Stimulated activated memory B cell treated with anti-CD40 and anti-IgM and Interleukin-4, amounts not matched to agents 10 μg/mL and 1 μg/mL and 100 μg/mL, for 72 hours (primary cell): ENCODE measurements at regions not wholly inside any gene's neighbourhood (a gene's known extent, or its start where the extent isn't known, plus 50 kb on each side); places are given as distances from the start of the nearest gene placed in this dataset.
"Not testable (repeated sequence)": the region's sequence is repeated elsewhere in the genome, so short reads cannot be mapped to it uniquely, and the experiment has no call there.

Source experiments
- ATAC-seq: fragments of 150-1000 bp; cut with Tn5 transposase; 2 replicates; pipeline ENCODE4 v1.10.0; 2021
- H3K27ac Mint-ChIP-seq: one replicate; pipeline ENCODE4 v1.8.0; 2022; ENCODE audit warnings: mild to moderate bottlenecking, mixed read lengths
- H3K27me3 Mint-ChIP-seq: one replicate; pipeline ENCODE4 v1.8.0; 2022; ENCODE audit warnings: mixed read lengths
- H3K36me3 Mint-ChIP-seq: one replicate; pipeline ENCODE4 v1.8.0; 2022; ENCODE audit warnings: mixed read lengths
- H3K4me1 Mint-ChIP-seq: one replicate; pipeline ENCODE4 v1.8.0; 2022; ENCODE audit warnings: mixed read lengths
- H3K4me3 Mint-ChIP-seq: one replicate; pipeline ENCODE4 v1.8.0; 2022; ENCODE audit warnings: mild to moderate bottlenecking, moderate library complexity, mixed read lengths
- H3K9me3 Mint-ChIP-seq: one replicate; pipeline ENCODE4 v1.8.0; 2022; ENCODE audit warnings: mixed read lengths

DNA sequence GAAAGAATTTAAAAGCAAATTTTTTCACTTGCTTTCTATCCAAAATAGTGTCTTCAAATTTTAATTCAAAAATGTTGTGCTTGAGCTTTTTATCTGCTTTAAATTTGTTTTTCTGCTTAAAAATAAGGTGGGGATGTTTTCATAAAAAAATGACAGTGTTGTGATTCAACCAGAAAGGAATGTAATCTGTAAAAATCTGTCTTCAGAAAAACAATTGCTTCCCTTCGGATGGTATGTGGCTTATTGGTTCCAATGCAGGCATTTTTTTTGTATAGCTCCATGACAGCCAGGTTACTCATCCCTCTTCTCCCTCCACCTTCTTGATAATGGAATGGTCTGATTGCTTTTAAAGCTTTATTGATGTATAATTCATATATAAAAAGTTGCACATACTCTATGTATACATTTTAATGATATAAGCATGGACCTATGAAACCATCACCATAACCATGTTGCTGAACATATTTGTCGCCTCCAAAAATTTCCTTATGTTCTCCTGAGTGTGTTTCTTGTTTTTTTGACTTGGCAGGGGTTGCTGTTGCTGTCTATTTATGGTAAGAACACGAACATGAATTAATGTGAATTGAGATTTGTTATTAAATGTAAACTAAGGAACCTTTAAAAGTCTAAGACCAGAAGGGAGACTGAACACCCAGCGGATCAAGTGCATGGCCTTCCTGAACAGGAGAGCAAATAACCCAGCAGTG, 363.7 kb upstream of the SPHKAP start:
- ATAC-seq, result no peak
- H3K9me3 Mint-ChIP-seq, result no peaks in the 10 kb centered on the region
- H3K36me3 Mint-ChIP-seq, result no peaks in the 10 kb centered on the region
- H3K27me3 Mint-ChIP-seq, result no peaks in the 10 kb centered on the region
- H3K4me1 Mint-ChIP-seq, result no peaks in the 10 kb centered on the region
- H3K27ac Mint-ChIP-seq, result no peak overlapping the region
- no peak overlapping the region for H3K4me3 Mint-ChIP-seq

DNA sequence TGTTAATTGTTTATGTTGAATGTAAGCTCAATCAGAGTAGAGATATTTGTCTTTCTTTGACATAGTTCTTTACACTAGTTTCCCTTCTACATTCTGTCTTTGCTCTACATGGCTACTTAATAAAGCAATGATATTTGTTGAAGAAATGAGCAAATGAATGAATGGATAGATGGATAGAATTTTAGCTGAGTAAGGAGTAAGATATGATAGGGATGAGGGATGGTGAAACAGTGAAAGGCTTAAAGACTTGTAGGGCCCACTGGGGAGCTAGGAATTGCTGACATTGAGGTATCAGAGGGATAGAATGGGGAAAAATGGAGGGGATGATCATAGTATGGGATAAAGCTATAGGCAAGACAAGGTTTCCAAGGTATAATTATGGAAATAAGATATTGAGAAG, 361.6 kb upstream of the SPHKAP start:
- H3K9me3 Mint-ChIP-seq, result no peaks in the 10 kb centered on the region
- no peaks in the 10 kb centered on the region for H3K36me3 Mint-ChIP-seq
- H3K27me3 Mint-ChIP-seq, result no peaks in the 10 kb centered on the region
- no peak overlapping the region for H3K27ac Mint-ChIP-seq
- no peaks in the 10 kb centered on the region for H3K4me1 Mint-ChIP-seq
- ATAC-seq, result no peak
- no peak overlapping the region for H3K4me3 Mint-ChIP-seq

DNA sequence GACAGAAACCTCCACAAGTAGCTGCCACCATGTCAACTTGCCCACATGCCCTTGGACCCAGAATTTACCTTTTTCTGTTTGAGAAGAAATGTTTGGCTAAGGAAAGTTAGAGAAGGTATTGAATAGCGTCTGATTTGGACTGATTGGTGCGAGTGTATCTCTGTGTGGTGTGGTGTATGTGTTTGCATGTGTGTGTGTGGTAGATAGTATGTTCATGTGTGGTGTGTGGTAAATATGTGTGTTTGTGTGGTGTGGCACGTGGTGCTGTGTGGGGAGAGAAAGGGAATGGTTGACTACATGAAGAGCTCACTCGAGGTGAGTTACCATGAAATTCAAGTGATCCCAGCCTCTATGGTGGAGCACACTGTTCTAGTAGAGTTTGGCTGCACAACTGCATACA, 360.8 kb upstream of the SPHKAP start:
- H3K27ac Mint-ChIP-seq, result no peak overlapping the region
- no peak overlapping the region for H3K4me3 Mint-ChIP-seq
- H3K9me3 Mint-ChIP-seq, result peaks cover 3% of the 10 kb centered on the region
- no peaks in the 10 kb centered on the region for H3K27me3 Mint-ChIP-seq
- no peaks in the 10 kb centered on the region for H3K4me1 Mint-ChIP-seq
- no peaks in the 10 kb centered on the region for H3K36me3 Mint-ChIP-seq
- ATAC-seq, result no peak

DNA sequence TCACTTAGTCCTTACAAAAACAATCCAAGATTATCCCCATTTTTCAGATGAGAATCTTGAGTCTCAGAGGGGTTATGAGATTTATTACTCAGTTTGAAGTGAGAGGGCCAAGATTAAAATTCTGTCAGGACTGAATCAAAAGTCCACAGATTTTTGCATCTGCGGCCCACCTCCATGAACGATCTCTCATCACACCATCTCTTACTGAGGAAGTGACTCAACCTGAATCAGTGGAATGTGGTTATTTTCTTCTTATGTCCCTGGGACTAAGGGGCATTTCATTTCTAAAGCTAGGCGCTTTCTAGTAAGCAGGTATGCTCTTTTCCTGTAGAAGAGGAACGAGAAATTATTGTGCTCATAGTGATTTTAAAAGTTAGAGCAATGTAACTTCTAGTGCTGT, 360.3 kb upstream of the SPHKAP start:
- Mint-ChIP-seq H3K27ac (no peak overlapping the region), H3K4me1 (no peaks in the 10 kb centered on the region)

DNA sequence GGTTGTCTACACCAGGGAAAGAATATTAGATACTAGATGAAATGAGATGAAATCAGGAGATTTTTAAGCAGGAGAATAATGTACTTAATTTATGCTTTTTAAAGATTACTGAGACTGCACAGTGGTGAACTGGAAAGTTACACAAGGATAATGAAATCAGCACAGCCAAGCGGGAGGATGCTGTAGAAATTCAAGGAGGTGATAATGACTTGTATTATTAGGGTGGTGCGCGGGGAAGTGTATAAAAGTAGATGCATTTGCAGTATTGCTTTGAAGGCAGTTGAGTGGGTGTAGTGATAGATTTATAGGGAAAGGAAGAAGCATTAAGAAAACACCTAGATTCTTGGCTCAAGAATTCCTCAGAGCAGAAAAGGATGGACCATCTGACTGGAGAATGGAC, 359.5 kb upstream of the SPHKAP start:
- Mint-ChIP-seq H3K27ac (no peak overlapping the region), H3K4me1 (no peaks in the 10 kb centered on the region), H3K27me3 (no peaks in the 10 kb centered on the region), H3K4me3 (no peak overlapping the region), H3K9me3 (peaks cover 3% of the 10 kb centered on the region), H3K36me3 (no peaks in the 10 kb centered on the region)
- ATAC-seq, result no peak

More for the DNA sequence above, 360.3 kb upstream of the SPHKAP start:
- Mint-ChIP-seq H3K9me3 (peaks cover 3% of the 10 kb centered on the region), H3K36me3 (no peaks in the 10 kb centered on the region), H3K4me3 (no peak overlapping the region), H3K27me3 (no peaks in the 10 kb centered on the region)
- ATAC-seq, result no peak

DNA sequence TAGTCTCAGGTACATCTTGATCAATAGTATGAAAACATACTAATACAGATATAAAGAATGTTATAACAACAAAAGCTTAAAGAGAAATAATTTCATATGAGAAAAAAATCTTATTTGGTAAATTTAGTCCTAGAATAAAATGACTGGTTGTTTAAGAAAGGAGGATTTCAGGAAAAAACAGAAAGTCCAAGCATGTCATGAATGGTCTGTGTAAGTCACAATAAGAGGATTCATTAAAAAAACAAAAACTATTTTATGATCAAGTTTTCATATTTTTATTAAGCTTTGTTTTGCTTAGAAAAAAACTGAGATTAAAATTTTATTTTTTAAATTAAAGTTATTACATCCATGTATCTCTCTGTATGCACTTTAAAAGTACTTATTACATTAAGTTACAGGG, 353.9 kb upstream of the SPHKAP start:
- Mint-ChIP-seq H3K9me3 (peaks cover 3% of the 10 kb centered on the region), H3K27me3 (no peaks in the 10 kb centered on the region), H3K36me3 (no peaks in the 10 kb centered on the region), H3K4me3 (no peak overlapping the region), H3K27ac (no peak overlapping the region), H3K4me1 (no peaks in the 10 kb centered on the region)
- no peak for ATAC-seq

DNA sequence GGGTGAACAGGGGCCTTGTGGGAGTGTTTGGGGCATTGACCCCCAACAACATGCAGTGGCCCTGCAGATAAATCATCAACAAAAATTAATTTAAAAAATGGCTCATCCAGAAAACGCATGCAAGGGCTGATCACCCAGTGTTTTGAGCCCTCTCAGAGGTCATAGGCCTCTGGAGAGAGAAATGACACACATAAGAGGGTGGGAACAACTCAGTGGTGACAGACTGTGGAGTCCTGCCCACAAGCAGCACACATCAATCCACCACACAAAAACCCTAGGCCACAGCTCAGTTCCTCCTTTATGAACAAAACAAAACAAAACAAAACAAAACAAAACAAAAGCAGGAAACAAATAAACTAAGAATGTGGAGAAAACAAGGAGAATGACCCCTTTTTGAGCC, 351.7 kb upstream of the SPHKAP start:
- H3K27me3 Mint-ChIP-seq, result no peaks in the 10 kb centered on the region
- no peaks in the 10 kb centered on the region for H3K4me1 Mint-ChIP-seq
- H3K27ac Mint-ChIP-seq, result no peak overlapping the region
- peaks cover 3% of the 10 kb centered on the region for H3K9me3 Mint-ChIP-seq
- no peak overlapping the region for H3K4me3 Mint-ChIP-seq
- ATAC-seq, result no peak
- no peaks in the 10 kb centered on the region for H3K36me3 Mint-ChIP-seq

DNA sequence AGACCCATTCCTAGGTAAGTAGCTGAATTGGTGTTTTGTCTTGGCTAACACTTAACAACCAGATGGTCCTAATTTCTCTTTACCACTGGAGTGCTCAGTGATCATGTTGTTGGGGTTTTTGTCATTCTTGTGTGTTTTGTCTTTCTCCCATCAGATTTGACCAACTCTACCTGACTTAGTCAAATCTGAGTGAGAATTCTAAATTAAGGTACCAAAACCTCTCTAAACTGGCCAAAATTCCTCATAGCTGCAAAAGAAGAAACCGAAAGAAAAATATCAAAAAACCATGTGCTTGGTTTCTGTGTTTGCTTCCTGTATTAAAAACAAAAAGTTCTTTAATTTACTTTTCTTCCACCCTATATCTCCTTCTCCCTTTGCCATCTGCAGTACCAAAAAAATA, 350.7 kb upstream of the SPHKAP start:
- Mint-ChIP-seq H3K27me3 (no peaks in the 10 kb centered on the region), H3K36me3 (no peaks in the 10 kb centered on the region), H3K27ac (no peak overlapping the region), H3K9me3 (no peaks in the 10 kb centered on the region), H3K4me1 (no peaks in the 10 kb centered on the region), H3K4me3 (no peak overlapping the region)
- ATAC-seq, result no peak

DNA sequence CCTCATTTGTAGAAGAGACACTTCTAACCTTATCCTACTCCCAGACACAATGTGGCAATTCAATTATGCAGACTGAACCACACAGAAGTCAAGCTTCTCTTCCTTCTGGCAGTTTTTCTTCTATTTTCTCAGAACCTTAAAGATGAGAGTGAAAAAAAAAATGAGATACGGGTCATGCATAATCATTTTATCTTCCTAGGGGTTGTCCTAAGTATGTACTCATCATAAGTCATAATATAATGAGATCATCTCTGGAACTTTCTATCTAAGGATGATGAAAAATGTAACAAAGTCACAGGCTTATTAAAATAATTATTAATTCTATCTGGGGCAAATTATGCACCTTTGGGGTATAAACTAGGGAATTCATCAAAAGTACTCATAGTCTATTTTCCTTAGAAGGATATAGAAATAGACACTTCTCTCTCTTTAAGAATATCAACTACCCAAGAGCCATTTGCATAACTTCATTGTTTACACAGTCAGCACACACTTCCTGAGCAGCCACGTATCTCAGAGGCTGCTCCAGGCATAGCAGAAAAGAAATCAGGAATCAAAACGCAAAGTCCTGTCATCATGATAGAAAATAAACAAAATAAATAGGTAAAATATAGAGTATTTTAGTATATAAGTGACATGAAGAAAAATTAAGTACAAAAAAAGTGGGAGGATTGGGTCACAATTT, 345.9 kb upstream of the SPHKAP start:
- no peaks in the 10 kb centered on the region for H3K36me3 Mint-ChIP-seq
- no peak for ATAC-seq
- no peak overlapping the region for H3K27ac Mint-ChIP-seq
- H3K4me3 Mint-ChIP-seq, result no peak overlapping the region
- H3K27me3 Mint-ChIP-seq, result no peaks in the 10 kb centered on the region
- peaks cover 5% of the 10 kb centered on the region for H3K9me3 Mint-ChIP-seq
- no peaks in the 10 kb centered on the region for H3K4me1 Mint-ChIP-seq

DNA sequence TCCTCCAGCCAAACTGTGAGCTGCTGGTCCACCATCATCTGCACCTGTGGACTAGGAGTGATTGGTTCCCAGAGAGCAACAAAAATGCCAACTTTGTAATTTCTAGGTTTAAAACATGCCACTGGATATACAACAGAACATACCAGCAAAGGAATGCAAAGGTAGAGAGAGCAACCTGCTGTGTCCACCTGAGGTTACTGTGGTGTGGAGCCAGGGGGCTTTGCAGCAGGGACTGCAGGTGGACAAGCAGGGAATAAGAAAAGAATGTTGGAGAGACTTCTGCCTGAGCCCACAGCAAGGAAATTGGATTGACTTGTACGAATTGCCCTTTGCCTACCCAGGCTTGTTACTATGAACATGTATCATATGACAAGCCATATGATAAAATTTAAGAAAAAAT, 345.2 kb upstream of the SPHKAP start:
- Mint-ChIP-seq H3K27ac (no peak overlapping the region), H3K9me3 (peaks cover 8% of the 10 kb centered on the region), H3K36me3 (no peaks in the 10 kb centered on the region), H3K4me1 (no peaks in the 10 kb centered on the region), H3K4me3 (no peak overlapping the region), H3K27me3 (no peaks in the 10 kb centered on the region)
- ATAC-seq, result no peak

DNA sequence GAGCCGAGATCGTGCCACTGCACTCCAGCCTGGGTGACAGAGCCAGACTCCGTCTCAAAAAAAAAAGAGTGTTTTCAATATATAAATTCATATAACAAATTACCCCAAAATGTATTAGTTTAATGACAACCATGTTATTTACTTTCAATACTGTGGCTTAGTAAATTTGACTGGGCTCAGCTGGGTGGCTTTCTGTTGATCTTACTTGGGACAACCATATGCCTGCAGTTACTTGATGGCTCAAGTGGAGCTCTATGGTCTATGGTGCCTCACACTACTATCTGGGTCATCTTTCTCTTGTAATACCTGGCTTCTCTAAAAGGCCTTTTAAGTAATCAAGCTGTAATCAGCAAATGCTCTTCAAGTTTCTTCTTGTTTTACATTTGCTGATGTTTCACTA, 341.5 kb upstream of the SPHKAP start:
- H3K9me3 Mint-ChIP-seq, result peaks cover 10% of the 10 kb centered on the region

DNA sequence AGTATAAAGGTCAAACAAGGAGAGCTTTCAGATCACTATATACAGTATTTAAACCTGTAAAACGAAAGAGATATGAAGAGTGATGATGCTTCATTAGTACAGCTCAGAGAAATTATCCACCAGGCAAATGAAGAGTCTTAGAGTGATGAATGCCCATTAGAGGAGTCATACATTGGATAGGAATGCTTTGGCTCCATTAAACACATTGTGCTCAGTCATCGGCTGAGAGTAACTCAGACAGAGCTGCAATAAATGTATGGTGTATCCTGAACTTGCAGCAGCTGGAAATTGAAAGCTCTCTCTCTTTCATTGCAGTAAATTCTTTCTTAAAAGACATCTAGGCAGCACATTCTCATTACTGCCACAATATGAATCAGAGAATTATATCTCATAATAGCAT, 340.8 kb upstream of the SPHKAP start:
- no peak overlapping the region for H3K4me3 Mint-ChIP-seq
- ATAC-seq, result no peak
- no peak overlapping the region for H3K27ac Mint-ChIP-seq
- H3K27me3 Mint-ChIP-seq, result no peaks in the 10 kb centered on the region
- no peaks in the 10 kb centered on the region for H3K36me3 Mint-ChIP-seq
- H3K9me3 Mint-ChIP-seq, result peaks cover 10% of the 10 kb centered on the region
- no peaks in the 10 kb centered on the region for H3K4me1 Mint-ChIP-seq

More for the DNA sequence above, 341.5 kb upstream of the SPHKAP start:
- Mint-ChIP-seq H3K36me3 (no peaks in the 10 kb centered on the region), H3K4me1 (no peaks in the 10 kb centered on the region), H3K27me3 (no peaks in the 10 kb centered on the region), H3K4me3 (no peak overlapping the region), H3K27ac (no peak overlapping the region)
- no peak for ATAC-seq

DNA sequence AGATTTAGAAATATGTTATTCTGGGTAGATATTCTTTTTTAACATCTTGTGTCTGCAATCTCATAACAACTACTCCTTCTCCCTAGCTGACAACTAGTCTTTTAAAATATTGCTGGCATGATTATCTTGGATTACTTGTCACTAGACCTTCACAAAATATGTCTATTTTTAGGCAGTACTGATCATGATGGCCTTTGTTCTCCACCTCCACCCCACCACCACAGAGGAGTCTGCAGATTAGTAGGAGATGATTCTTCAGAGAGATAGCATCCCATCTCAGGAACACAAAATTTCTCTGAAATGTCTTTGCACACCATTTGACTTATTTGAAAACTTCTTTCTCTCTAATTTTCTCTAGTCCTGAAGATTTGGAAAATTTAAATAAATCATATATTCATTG, 338.1 kb upstream of the SPHKAP start:
- Mint-ChIP-seq H3K27ac (no peak overlapping the region), H3K9me3 (peaks cover 10% of the 10 kb centered on the region), H3K27me3 (no peaks in the 10 kb centered on the region), H3K4me1 (no peaks in the 10 kb centered on the region), H3K4me3 (no peak overlapping the region), H3K36me3 (no peaks in the 10 kb centered on the region)
- ATAC-seq, result no peak

DNA sequence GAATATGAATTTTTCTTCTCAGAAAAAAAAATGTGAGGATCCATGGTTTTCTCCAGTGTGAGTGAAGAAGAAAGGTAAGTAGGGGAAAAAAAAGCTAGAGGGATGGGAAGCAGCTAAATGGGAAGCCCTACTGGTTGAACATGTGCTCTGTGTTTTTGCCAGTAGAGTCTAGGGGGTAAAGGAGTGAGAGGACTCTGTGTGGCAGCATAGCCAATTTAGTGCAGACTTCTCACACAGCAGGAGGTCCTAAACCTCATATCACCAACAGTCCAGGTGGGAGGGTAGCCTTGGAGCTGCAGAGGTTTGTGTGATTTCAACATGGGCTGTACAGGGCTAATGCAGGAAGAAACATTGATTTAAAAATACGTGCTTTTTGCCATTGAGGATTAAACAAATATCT, 334.5 kb upstream of the SPHKAP start:
- no peak for ATAC-seq
- Mint-ChIP-seq H3K27me3 (no peaks in the 10 kb centered on the region), H3K27ac (no peak overlapping the region), H3K4me1 (no peaks in the 10 kb centered on the region), H3K9me3 (peaks cover 8% of the 10 kb centered on the region), H3K4me3 (no peak overlapping the region), H3K36me3 (no peaks in the 10 kb centered on the region)

DNA sequence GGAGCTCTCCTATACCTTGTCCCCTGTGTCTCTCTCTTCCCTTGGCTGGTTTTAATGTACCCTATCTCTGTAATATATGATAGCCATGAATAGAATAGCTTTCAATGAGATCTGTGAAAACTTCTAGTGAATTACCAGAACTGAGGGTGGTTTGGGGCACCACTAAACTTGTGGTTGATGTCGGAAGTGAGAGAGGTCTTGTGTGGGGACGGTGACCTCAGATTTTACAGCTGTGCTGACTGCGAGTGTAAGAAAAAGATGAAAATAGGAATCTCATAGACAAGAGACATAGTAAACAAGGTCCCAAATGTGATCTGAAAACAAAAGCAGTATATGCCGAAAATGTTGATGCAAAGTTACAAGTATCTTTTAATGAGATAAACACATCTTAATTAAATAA, 332.0 kb upstream of the SPHKAP start:
- H3K4me1 Mint-ChIP-seq, ATAC-seq, H3K36me3 Mint-ChIP-seq, H3K27me3 Mint-ChIP-seq, H3K9me3 Mint-ChIP-seq, H3K4me3 Mint-ChIP-seq, H3K27ac Mint-ChIP-seq: not testable (repeated sequence)

DNA sequence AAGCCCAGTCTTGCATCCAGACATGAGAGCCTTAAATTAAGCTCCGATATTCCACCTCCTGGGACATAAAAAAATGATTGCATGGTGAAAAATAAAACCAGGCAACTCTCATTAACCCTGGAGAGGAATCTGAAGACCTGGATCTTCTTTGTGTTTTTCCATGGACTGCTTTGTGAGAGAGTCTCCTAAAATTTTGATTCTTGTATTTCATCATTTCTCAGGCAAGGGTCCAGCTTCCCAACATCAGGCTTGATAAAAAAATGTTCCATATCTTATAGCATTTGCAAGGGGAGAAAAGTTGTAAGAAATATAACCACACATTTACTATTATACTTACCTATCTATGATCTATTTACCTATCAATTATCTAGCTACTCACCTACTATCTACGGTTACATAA, 327.5 kb upstream of the SPHKAP start:
- Mint-ChIP-seq H3K27me3 (no peaks in the 10 kb centered on the region), H3K36me3 (no peaks in the 10 kb centered on the region), H3K4me3 (no peak overlapping the region), H3K4me1 (no peaks in the 10 kb centered on the region), H3K9me3 (peaks cover 16% of the 10 kb centered on the region), H3K27ac (no peak overlapping the region)
- ATAC-seq, result no peak
